Inferior parietal cortex (tissue), 1 donor: ENCODE measurements at regions not wholly inside any gene's neighbourhood (a gene's known extent, or its start where the extent isn't known, plus 50 kb on each side); places are given as distances from the start of the nearest gene placed in this dataset.
"Not testable (repeated sequence)": the region's sequence is repeated elsewhere in the genome, so short reads cannot be mapped to it uniquely, and the experiment has no call there.

Experiments used
- DNase-seq: peaks from one replicate; pipeline ENCODE4 v3.0.0-alpha.2; 2016; ENCODE audit errors: extremely low spot score

GRCh38 chr13:18665124-18665523 lies 516.5 kb downstream of the TUBA3C start:
- DNase-seq, result not testable (repeated sequence)

- not testable (repeated sequence) for DNase-seq
These were observed 518.4 kb downstream of the TUBA3C start for GRCh38 chr13:18663222-18663621.

- DNase-seq, result not testable (repeated sequence)
These were observed 537.9 kb downstream of the TUBA3C start for GRCh38 chr13:18643644-18644172.

- not testable (repeated sequence) for DNase-seq
These were observed 552.7 kb downstream of the TUBA3C start for GRCh38 chr13:18628928-18629327.

GRCh38 chr13:18628428-18628827 lies 553.2 kb downstream of the TUBA3C start:
- DNase-seq, result no peak

- DNase-seq, result not testable (repeated sequence)
These were observed 557.6 kb downstream of the TUBA3C start for GRCh38 chr13:18624061-18624460.

- DNase-seq, result not testable (repeated sequence)
These were observed 563.2 kb downstream of the TUBA3C start for GRCh38 chr13:18618442-18618841.

- DNase-seq, result not testable (repeated sequence)
These were observed 571.1 kb downstream of the TUBA3C start for GRCh38 chr13:18610476-18610875.

GRCh38 chr13:18609371-18609770 lies 572.3 kb downstream of the TUBA3C start:
- DNase-seq, result not testable (repeated sequence)

- DNase-seq, result not testable (repeated sequence)
These were observed 572.8 kb downstream of the TUBA3C start for GRCh38 chr13:18608851-18609250.

- not testable (repeated sequence) for DNase-seq
These were observed 581.3 kb downstream of the TUBA3C start for GRCh38 chr13:18600366-18600765.

GRCh38 chr13:18599791-18600211 lies 581.8 kb downstream of the TUBA3C start:
- DNase-seq, result not testable (repeated sequence)

GRCh38 chr13:18598543-18598942 lies 583.1 kb downstream of the TUBA3C start:
- not testable (repeated sequence) for DNase-seq

- DNase-seq, result not testable (repeated sequence)
These were observed 583.7 kb downstream of the TUBA3C start for GRCh38 chr13:18597940-18598339.

GRCh38 chr13:18577103-18577502 lies 604.5 kb downstream of the TUBA3C start:
- DNase-seq, result not testable (repeated sequence)

- DNase-seq, result not testable (repeated sequence)
These were observed 613.7 kb downstream of the TUBA3C start for GRCh38 chr13:18567890-18568289.
